ENCODE measurements at regions not wholly inside any gene's neighbourhood (a gene's known extent, or its start where the extent isn't known, plus 50 kb on each side); places are given as distances from the start of the nearest gene placed in this dataset.

DNA sequence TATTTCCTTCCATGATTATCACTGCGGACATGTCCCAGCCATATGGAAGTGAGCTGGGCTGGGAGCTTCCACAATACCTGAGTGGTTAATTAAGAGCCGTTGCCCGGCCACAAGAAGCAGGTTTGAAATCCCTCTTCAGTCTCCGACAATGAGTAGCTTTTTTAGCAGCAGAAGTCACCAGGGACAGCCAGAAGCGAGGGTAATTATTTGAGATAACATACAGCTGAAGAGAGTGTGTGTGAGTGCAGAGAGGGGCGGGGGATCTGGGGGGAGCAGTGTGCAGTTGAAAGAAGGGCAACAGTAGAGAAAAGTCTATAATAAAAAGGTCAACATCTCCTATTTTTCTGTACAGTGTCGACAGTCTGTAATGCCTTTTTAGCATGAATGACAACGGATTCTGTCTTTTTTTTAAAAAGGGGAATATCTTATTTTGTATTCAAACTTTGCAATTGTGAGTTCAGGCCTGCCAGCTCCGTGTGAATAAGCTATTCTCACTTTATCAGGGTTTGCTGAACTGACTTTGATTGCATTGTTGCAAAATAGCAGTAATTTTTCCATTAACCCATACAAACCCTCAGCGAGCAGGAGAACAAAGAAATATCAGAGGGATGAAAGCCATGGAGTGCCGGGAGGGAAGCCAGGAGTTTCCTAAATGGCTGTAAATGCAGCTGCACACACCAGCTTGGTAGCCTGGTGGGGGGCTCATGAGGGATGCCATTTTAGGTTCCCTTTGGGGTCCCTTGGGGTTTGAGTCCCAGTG is 220.3 kb upstream of the IRX3 start:
- no peak for DNase-seq

DNA sequence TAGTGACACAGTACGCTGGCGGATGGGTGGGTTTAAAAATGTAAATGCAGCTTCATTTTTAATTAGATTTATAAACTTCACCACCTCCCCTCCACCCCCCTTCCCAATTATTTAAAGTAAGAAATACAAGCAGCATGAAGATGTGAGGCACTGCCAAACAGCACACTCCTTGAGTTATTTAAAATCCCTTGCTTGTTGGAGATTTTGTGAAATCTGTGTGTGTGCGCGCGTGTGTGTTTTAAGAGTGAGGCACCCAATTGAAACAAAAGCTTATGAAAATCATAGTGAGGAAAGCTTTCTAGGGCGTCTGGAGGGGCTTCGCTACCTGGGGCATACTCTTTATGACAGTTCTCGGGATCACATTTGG is 219.6 kb upstream of the IRX3 start:
- DNase-seq: no peak

- no peak for DNase-seq
Measured at GRCh38 chr16:54505549-54506213, 219.1 kb upstream of the IRX3 start.

DNA sequence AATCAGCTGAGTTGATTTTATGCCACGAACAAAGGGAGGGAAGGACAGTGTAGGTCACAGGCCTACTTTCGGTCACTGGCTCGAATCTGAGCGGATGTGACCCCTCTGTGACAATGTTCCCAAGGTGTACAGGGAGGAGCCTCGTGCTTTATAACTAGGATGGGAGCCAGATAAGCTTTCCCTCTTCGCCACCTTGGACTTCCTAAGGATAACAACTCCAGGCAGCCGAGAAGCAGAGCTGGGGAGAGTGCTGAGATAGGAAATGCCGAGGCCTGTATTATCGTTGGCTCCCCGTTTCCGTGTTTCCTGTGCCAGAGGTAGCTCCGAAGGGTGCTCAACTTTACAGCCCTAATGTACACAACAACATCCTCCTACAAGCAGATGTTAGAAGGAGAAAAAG is 217.8 kb upstream of the IRX3 start:
- DNase-seq: no peak

GRCh38 chr16:54503856-54504219 is 217.3 kb upstream of the IRX3 start:
- DNase-seq: no peak

GRCh38 chr16:54503011-54503855 is 216.6 kb upstream of the IRX3 start:
- DNase-seq: no peak

GRCh38 chr16:54501797-54502196 is 215.2 kb upstream of the IRX3 start:
- no peak for DNase-seq

- DNase-seq: no peak
Measured at GRCh38 chr16:54493594-54493993, 207.0 kb upstream of the IRX3 start.

DNA sequence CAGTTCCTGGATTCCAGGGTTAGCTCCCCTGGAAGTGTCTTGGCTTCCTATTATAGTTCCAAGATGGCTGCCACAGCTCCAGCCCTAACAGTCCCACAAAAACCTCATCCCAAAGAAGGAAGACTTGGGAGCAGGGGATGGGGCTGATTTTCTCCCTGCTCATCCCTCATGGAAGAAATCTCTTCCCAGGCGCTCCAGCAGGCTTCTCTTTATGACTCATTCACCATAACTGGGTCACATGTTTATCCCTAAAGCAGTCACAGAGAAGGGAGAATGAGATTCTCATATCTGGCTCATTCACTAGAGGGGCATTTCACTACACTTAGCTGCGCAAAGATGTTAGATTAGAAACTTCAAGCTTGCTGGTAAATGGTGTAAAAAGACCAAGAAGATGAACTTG is 206.5 kb upstream of the IRX3 start:
- no peak for DNase-seq

GRCh38 chr16:54490112-54490488 is 203.5 kb upstream of the IRX3 start:
- DNase-seq: no peak

- DNase-seq: no peak
Measured at GRCh38 chr16:54489225-54490111, 202.9 kb upstream of the IRX3 start.

GRCh38 chr16:54488729-54489128 is 202.1 kb upstream of the IRX3 start:
- DNase-seq: no peak

- DNase-seq: no peak
Measured at GRCh38 chr16:54487933-54488332, 201.3 kb upstream of the IRX3 start.

GRCh38 chr16:54484700-54485099 is 198.1 kb upstream of the IRX3 start:
- DNase-seq: no peak

- no peak for DNase-seq
Measured at GRCh38 chr16:54482892-54483574, 196.4 kb upstream of the IRX3 start.

DNA sequence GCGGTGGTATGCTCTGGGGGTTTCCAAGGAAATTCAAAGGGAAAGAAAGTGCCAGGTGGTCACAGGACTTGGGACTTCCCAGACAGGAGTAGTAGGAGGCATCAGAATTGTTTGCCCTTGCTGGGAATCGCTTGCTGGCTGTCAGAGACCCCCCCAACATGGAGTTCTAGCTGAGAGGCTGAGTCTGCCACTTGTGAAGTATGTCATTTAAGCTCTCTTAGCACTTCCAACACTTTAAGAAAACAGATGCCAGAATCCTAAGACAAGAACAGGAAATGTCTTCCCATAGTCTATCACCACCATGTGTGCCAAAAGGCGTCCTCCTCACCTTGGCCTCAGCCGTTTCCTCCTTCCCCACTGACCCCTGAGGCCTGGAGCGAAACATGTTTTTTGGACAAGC is 193.8 kb upstream of the IRX3 start:
- DNase-seq: no peak

GRCh38 chr16:54479546-54479945 is 193.0 kb upstream of the IRX3 start:
- no peak for DNase-seq

- no peak for DNase-seq
Measured at GRCh38 chr16:54477714-54478113, 191.1 kb upstream of the IRX3 start.

- DNase-seq: no peak
Measured at GRCh38 chr16:54475019-54475601, 188.5 kb upstream of the IRX3 start.

- no peak for DNase-seq
Measured at GRCh38 chr16:54473226-54473993, 186.8 kb upstream of the IRX3 start.

- no peak for DNase-seq
Measured at GRCh38 chr16:54467398-54467797, 180.8 kb upstream of the IRX3 start.

Measured in activated CD4-positive, alpha-beta T cell treated with anti-CD3 and anti-CD28 coated beads for 48 hours (primary cell).